Testis (tissue), 2 donors: ENCODE measurements at regions not wholly inside any gene's neighbourhood (a gene's known extent, or its start where the extent isn't known, plus 50 kb on each side); places are given as distances from the start of the nearest gene placed in this dataset.

Source experiments
- DNase-seq: peaks from one replicate; pipeline ENCODE4 v3.0.0-alpha.2; 2019
- H3K27ac ChIP-seq, 2 donors: fragments of 200-600 bp; sonication (generic); one replicate each; pipeline ENCODE4 v1.5.1; 2019
- H3K27me3 ChIP-seq: fragments of 200-600 bp; sonication (generic); one replicate; pipeline ENCODE4 v1.5.1; 2019
- H3K36me3 ChIP-seq: fragments of 200-600 bp; sonication (generic); one replicate; pipeline ENCODE4 v1.5.1; 2017; ENCODE audit warnings: low read depth; ENCODE audit errors: missing control alignments
- H3K4me1 ChIP-seq: fragments of 200-600 bp; sonication (generic); one replicate; pipeline ENCODE4 v1.5.1; 2019
- H3K4me3 ChIP-seq, 2 donors: fragments of 200-600 bp; sonication (generic); one replicate each; pipeline ENCODE4 v1.5.1; 2017 to 2019
- H3K9me3 ChIP-seq: fragments of 200-600 bp; sonication (generic); one replicate; pipeline ENCODE4 v1.5.1; 2017
- CTCF ChIP-seq, 3 experiments: fragments of 450-650 bp in 2 of 3; fragments of 200-600 bp in 1 of 3; sonication (generic) in 1 of 3; IDR thresholded peaks; one replicate each; pipeline ENCODE4 v1.5.1; 2016 to 2019; ENCODE audit warnings: antibody characterized with exemption in 3 of 3, mild to moderate bottlenecking in 2 of 3, moderate library complexity in 1 of 3
- POLR2A ChIP-seq: fragments of 450-650 bp; IDR thresholded peaks from one replicate; pipeline ENCODE4 v1.6.1; 2017; ENCODE audit warnings: antibody characterized with exemption, mild to moderate bottlenecking, moderate library complexity
- WGBS, 2 donors: methylation state at CpG; one replicate each; pipeline ENCODE4 v1.1.5; 2018; 5-methylcytosine and 5-hydroxymethylcytosine counted together
- intact Hi-C: fragments of 100-400 bp; cut with DNase I; formaldehyde crosslinking; loops from one replicate; pipeline ENCODE4 v1.15.1; 2023; ENCODE audit warnings: low total_unique reads

- 43 to 61% methylated on average over 14 to 17 of the region's 17 CpGs for WGBS, 2 donors
- H3K9me3 ChIP-seq = no peaks in the 10 kb centered on the region
- no peak overlapping the region for H3K4me3 ChIP-seq
- H3K36me3 ChIP-seq = no peaks in the 10 kb centered on the region
- H3K27ac ChIP-seq = no peak overlapping the region
- intact Hi-C loops = no loop called here
- no peaks in the 10 kb centered on the region for H3K27me3 ChIP-seq
- TF ChIP-seq CTCF (IDR thresholded peaks at IDR 0.05) = no peak
- no peak for TF ChIP-seq POLR2A
- H3K4me1 ChIP-seq = no peaks in the 10 kb centered on the region
- no peak for DNase-seq
Measured at GRCh38 chr22:48882636-48883200, 945.0 kb downstream of the BRD1 start.

- Histone ChIP-seq H3K4me3 (no peak overlapping the region), H3K36me3 (no peaks in the 10 kb centered on the region), H3K27me3 (no peaks in the 10 kb centered on the region), H3K27ac (no peak overlapping the region), H3K4me1 (no peaks in the 10 kb centered on the region), H3K9me3 (no peaks in the 10 kb centered on the region)
- intact Hi-C loops = no loop called here
- WGBS, 2 donors = 94 to 96% methylated on average over 19 to 22 of the region's 22 CpGs
- TF ChIP-seq POLR2A (no peak), CTCF (IDR thresholded peaks at IDR 0.05) (no peak)
- DNase-seq = no peak
Measured at GRCh38 chr22:48881326-48881980, 946.2 kb downstream of the BRD1 start.

DNA sequence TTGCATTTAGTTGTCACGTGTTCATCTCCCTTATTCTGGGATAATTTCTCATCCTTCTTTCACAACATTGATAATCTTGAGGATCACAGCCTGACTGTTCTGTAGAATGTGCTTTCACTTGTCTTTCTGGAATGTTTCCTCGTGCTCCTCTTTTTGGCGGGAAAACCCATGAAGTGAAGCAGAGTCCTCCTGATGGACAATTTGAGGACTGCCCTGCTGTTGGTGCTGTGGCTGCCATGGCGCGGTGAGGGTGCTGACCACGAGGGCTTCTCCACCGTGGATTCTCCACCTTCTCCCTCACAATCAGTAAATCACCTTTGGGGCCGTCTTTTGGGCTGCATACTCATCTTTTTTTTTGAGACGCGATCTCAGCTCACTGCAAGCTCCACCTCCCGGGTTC lies 946.9 kb downstream of the BRD1 start:
- TF ChIP-seq POLR2A (no peak), CTCF (IDR thresholded peaks at IDR 0.05) (no peak)
- Histone ChIP-seq H3K4me3 (no peak overlapping the region), H3K27me3 (no peaks in the 10 kb centered on the region), H3K27ac (no peak overlapping the region), H3K9me3 (no peaks in the 10 kb centered on the region), H3K36me3 (no peaks in the 10 kb centered on the region), H3K4me1 (no peaks in the 10 kb centered on the region)
- no peak for DNase-seq
- WGBS, 2 donors = 88 to 93% methylated on average over 11 of the region's 11 CpGs
- intact Hi-C loops = no loop called here

DNA sequence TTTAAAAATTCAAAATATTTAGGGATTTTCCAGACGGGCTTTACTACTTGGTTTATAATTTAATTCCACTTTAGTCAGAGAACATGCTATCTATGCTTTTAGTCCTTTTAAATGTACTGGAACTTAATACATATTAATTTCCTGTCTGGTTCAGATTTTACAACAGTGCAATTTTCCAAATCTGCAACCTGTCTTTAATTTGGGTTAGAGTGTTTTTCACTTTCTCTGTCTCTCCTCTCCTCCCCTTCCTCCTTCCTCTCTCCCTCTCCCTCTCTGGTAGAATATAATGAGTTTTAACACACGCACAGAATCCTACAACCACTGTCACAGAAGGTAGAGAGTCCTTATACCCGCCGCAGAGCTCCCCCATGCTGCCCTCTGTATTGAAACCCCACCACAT lies 950.7 kb downstream of the BRD1 start:
- no peaks in the 10 kb centered on the region for H3K27me3 ChIP-seq
- intact Hi-C loops = no loop called here
- DNase-seq = no peak
- H3K27ac ChIP-seq = no peak overlapping the region
- H3K36me3 ChIP-seq = no peaks in the 10 kb centered on the region
- 77 to 82% methylated on average over 4 of the region's 4 CpGs for WGBS, 2 donors
- no peak overlapping the region for H3K4me3 ChIP-seq
- no peaks in the 10 kb centered on the region for H3K4me1 ChIP-seq
- no peaks in the 10 kb centered on the region for H3K9me3 ChIP-seq
- TF ChIP-seq CTCF (IDR thresholded peaks at IDR 0.05) = no peak
- TF ChIP-seq POLR2A = no peak

- Histone ChIP-seq H3K4me3 (no peak overlapping the region), H3K27me3 (no peaks in the 10 kb centered on the region), H3K27ac (no peak overlapping the region), H3K4me1 (no peaks in the 10 kb centered on the region), H3K9me3 (no peaks in the 10 kb centered on the region), H3K36me3 (no peaks in the 10 kb centered on the region)
- TF ChIP-seq POLR2A (no peak), CTCF (IDR thresholded peaks at IDR 0.05) (no peak)
- no peak for DNase-seq
- WGBS, 2 donors = 76 to 81% methylated on average over 5 of the region's 5 CpGs
- intact Hi-C loops = no loop called here
Measured at GRCh38 chr22:48874956-48875355, 952.7 kb downstream of the BRD1 start.
